ENCODE measurements at regions not wholly inside any gene's neighbourhood (a gene's known extent, or its start where the extent isn't known, plus 50 kb on each side); places are given as distances from the start of the nearest gene placed in this dataset.
A peak's percentile ranks its signal among the peaks of the same experiment; 100 is the strongest.

DNA sequence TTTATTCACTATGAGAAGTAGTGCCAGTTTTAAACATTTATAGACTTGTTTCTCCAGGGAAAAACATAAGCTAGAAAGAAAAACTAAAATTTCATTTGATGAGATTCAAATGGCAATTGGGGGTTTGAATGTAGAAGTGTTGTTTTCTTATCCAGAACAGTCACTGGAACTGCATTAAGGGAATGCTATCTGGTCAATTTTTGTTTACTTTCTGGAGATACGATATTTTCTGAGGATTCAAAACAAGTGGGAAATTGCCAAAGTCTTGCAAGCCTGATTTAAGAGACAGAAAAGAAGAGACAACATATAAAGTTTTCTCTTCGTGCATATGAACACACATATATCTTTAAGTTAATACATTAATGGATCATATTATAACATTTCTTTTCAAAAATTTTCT, 118.4 kb downstream of the NXNL2 start:
- in situ Hi-C loops (cut with HindIII; ENCODE audit: low pct_ligation_motif_present, low pct_unique_long_range_greater_than_20kb, low sequenced_read_pairs), result no loop called here
- DNase-seq, result no peak

DNA sequence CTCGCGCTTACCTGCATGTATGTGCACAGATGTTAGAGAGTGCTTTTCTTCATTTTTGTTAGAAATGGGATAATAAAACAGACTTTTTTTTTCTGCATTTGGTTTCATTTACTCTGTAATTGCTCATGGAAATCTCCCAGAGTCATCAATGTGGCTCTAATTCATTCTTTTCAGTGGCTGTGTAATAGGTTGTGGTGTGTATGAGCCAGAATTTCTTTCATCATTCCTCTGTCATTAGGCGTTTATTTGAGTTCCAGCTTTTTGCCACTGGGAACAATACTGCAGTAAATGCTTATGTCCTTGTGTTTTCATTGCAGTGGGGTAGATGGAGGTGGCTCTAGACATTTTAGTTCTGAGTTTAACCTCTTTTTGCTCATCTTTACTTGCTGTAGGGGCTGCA, 118.9 kb downstream of the NXNL2 start:
- DNase-seq, result no peak
- in situ Hi-C loops (cut with HindIII; ENCODE audit: low pct_ligation_motif_present, low pct_unique_long_range_greater_than_20kb, low sequenced_read_pairs), result no loop called here

DNA sequence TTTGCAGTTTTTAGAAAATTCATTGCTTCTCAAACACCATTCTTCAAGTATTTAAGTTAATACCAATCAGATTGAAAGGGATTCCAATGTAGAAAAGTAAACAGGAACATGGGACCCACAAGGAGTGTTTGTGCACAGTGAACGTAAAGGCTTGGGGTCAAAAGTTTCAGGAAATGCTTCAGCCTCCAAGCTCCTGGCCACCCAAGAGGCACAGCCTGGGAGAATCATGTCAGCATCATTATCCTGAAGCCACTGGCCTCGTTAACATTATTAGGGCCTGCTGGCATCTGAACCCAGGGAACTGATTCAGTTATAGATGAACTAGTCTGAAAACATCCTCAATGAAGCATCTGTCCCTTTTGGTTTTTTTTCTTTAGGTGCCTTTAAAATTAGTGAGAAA, 122.9 kb downstream of the NXNL2 start:
- in situ Hi-C loops (cut with HindIII; ENCODE audit: low pct_ligation_motif_present, low pct_unique_long_range_greater_than_20kb, low sequenced_read_pairs), result no loop called here
- DNase-seq, result no peak

DNA sequence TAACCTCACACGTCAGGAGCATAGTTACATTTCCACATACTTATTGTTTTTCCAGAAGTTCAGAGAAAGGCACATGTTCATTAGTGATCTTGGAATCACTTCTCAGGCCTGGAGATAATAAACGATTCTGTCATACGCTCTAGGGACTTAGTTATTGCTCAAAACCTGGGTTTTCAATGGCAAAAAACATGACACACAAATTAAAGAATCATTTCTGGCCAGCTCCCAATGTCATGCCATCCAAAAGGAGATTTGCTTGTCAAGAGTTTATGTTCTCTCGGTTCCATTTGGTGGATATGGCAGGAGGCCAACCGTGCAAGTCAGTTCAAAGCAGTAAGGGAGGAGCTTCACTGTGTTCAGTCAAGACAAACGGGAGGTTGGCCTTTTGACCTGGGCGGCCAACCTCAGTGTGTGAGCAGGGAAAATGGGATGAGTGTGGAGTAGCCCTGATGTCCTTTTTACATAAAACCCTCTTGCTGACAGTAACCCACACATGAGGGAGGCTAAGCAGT, 123.4 kb downstream of the NXNL2 start:
- in situ Hi-C loops (cut with HindIII; ENCODE audit: low pct_ligation_motif_present, low pct_unique_long_range_greater_than_20kb, low sequenced_read_pairs), result no loop called here
- DNase-seq, result peak; percentile 19

DNA sequence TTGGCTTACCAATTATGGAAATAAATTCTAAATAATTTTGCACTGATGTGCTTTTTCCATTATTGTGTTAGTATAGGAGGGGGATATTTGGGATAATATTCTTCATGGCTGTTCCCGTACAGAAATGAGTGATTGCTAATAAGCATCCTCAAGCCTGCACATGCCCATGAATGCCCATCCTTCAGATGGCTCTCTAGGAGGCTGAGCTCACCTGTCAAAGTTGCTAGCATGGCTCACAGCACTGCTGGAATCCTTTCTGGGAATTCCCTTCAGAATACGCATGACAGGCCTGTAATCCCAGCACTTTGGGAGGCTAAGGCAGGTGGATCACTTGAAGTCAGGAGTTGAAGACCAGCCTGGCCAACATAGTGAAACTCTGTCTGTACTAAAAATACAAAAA, 124.1 kb downstream of the NXNL2 start:
- DNase-seq, result no peak
- in situ Hi-C loops (cut with HindIII; ENCODE audit: low pct_ligation_motif_present, low pct_unique_long_range_greater_than_20kb, low sequenced_read_pairs), result no loop called here

DNA sequence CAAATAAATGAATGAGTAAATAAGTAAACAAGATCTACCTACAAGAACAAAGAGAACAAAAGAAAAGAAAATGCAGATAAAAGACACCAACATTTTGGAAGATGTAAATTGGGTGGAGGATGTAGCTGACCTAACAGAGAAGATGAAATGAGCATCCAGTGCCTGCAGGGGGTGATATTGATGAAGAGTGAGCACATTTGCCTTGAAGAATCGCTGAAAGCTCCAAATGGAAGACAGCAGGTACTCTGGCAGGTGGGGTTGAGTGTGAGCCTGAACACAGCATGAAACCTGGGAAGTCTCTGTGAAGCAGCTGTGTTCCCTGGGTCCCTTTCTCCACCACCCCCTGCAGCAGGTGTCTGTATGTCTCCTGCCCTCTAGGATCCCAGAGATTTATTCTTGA, 125.6 kb downstream of the NXNL2 start:
- DNase-seq, result peak; percentile 11
- in situ Hi-C loops (cut with HindIII; ENCODE audit: low pct_ligation_motif_present, low pct_unique_long_range_greater_than_20kb, low sequenced_read_pairs), result no loop called here

DNA sequence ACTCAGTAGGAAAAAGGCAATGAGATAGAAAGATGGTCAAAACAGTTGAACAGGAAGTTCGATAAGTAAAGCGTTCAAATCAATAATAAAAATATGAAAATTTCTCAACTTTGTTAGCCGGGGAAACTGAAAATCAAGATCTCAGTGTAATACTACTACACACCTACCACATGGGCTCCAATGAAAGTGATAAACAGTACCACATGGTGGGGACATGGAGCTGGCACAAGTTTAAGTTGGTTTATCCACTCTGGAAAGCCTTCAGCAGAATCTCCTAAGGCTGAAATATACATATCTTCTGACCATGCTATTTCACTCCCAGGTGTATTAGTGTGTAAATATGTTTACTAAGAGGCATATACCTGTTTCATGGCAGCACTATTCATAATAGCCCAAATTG, 126.8 kb downstream of the NXNL2 start:
- in situ Hi-C loops (cut with HindIII; ENCODE audit: low pct_ligation_motif_present, low pct_unique_long_range_greater_than_20kb, low sequenced_read_pairs), result no loop called here

DNA sequence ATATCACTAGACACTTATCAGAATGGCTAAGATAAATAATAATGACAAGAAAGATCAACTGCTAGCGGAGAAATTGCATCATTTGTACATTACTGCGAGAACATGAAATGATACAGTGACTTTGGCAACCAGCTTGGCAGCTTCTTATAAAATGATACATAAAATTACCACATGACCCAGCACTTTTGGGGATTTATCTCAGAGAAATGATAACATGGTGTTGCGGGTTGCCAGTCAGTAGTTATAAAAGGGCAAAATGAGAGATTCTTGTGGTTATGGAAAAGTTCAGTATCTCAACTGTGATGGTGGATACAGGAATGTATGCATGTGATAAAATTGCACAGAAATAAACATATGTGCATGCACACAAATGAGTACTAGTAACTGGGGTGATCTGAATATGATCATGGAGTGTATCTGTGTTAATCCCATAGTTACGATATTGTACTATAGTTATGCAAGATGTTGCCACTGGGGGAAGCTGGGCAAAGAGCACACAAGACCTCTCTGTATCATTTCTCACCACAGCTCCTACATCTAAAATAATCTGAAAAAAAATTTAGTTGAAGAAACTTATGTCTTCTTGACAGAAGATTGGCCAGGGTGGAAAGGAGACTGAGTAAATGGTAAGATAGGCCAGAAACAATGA, 128.9 kb downstream of the NXNL2 start:
- in situ Hi-C loops (cut with HindIII; ENCODE audit: low pct_ligation_motif_present, low pct_unique_long_range_greater_than_20kb, low sequenced_read_pairs), result no loop called here
- DNase-seq, result no peak

More for the DNA sequence above, 126.8 kb downstream of the NXNL2 start:
- no peak for DNase-seq

DNA sequence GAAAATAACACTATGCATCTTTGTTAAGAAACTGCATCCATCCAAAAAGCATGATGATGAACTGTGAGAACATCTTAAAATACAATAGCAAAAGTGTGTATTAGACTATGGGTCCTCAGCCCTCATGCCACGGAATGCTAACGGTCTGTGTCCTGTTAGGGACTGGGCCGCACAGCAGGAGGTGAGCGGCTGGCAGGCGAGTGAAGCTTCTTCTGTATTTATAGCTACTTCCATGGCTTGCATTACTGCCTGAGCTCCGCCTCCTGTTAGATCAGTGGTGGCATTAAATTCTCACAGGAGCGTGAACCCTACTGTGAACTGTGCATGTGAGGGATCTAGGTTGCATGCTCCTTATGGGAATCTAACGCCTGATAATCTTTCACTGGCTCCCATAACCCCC, 129.8 kb downstream of the NXNL2 start:
- in situ Hi-C loops (cut with HindIII; ENCODE audit: low pct_ligation_motif_present, low pct_unique_long_range_greater_than_20kb, low sequenced_read_pairs), result no loop called here
- no peak for DNase-seq

DNA sequence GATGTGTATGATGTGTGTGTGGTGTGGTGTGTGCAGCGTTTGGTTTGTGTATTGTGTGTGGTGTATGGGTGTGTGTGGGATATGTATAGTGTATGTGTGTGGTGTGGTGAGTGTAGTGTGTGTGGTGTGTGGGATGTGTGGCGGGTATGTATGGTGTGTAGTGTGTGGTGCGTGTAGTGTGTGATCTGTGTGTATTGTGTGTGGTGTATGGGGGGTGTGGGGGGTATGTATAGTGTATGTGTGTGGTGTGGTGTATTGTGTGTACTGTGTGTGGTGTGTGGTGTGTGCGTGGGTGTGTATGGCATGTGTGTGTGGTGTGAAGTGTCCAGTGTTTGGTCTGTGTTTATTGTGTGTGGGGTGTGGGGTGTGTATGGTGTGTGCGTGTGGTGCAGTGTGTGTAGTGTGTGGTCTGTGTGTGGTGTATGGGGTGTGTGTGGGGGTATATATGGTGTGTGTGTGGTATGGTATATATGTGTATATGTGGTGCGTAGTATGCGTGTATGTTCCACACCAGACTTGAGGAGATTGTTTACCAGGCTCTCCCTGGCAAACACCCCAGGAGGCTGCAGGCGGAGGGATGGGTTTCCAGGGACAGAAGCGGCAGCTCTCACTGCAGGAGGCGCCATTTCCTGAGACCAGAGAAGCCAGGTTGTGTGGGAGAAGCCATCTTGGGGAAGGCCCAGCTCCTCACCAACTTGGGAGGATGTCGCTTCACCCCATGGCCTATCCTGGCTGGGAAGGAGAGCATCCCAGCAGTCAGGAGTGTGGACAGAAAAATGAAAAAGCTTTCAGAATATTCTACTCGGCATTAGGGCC, 138.1 kb downstream of the NXNL2 start:
- no peak for DNase-seq
- in situ Hi-C loops (cut with HindIII; ENCODE audit: low pct_ligation_motif_present, low pct_unique_long_range_greater_than_20kb, low sequenced_read_pairs), result no loop called here

DNA sequence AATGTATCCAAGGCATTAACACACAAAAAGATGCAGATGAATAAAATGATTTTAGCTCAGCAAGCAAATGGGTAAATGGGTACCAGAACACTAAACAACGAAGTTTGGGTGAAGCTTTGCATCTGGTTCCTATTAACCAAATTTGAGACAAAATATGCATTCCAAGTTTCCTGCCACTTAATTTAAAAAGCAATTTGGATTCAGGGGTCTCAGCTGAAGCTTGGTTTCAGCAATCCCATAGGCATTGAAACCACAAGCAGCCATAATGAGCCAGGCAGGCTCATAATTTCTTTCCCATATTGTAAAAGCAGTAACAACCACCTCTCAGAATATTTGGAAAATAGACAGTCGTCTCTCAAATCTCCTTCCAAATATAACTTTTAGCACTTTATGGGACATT, 138.9 kb downstream of the NXNL2 start:
- in situ Hi-C loops (cut with HindIII; ENCODE audit: low pct_ligation_motif_present, low pct_unique_long_range_greater_than_20kb, low sequenced_read_pairs), result no loop called here
- DNase-seq, result no peak

DNA sequence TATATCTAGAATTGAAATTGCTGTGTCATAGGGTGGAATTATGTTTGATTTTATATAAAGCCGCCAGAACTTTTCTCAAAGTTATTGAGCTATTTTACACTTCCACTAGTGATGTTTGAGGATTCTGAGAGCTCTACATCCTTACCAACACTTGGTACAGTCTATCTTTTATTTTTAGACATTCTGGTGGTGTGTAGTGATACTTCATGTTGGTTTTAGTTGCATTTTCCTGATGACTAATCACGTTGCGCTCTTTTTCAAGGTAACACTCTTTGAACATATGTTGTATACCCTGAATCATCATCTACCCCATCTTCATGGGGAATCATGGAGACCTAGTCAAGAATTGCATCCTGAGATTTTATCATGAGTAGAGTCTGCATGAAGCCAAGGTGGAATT, 141.7 kb downstream of the NXNL2 start:
- in situ Hi-C loops (cut with HindIII; ENCODE audit: low pct_ligation_motif_present, low pct_unique_long_range_greater_than_20kb, low sequenced_read_pairs), result no loop called here
- DNase-seq, result no peak

DNA sequence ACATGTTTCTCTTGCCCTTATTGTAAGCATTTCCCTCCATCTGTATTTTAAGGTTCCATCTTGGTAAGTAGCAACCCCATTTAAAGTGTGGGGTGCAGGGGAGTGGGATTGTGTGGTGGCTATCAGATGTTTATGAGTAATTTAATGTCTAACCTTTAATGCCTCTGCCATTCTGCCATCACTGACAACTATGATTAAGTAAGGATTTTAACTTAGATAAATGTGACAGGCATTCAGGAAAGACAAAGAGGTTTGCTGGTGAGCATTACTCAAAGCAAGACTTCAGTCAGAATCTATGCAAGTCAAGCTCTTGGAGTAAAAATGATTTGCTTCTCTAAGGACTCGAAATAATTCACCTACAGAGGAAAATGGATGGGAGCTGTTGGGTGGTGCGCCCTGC, 143.0 kb downstream of the NXNL2 start:
- in situ Hi-C loops (cut with HindIII; ENCODE audit: low pct_ligation_motif_present, low pct_unique_long_range_greater_than_20kb, low sequenced_read_pairs), result no loop called here
- DNase-seq, result no peak

DNA sequence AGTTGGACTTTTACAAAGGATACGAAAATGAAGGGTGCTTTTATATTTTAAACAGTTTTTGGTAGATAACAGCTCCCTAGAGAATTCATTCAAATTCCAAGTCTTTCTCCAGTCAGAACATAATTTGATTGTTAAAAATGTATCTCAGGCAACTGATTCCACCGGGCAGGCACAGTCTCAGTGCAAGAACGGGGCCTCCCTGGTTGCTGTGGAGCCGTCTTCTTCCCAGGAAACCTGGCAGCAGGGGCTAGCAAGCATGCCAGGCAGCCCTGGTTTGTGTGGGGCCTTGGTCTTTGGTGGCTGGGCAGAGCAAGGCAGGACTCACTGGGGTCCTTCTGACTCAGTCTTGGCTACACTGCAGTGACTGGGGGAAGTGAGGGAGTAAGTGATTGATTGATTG, 143.5 kb downstream of the NXNL2 start:
- no peak for DNase-seq
- in situ Hi-C loops (cut with HindIII; ENCODE audit: low pct_ligation_motif_present, low pct_unique_long_range_greater_than_20kb, low sequenced_read_pairs), result no loop called here

DNA sequence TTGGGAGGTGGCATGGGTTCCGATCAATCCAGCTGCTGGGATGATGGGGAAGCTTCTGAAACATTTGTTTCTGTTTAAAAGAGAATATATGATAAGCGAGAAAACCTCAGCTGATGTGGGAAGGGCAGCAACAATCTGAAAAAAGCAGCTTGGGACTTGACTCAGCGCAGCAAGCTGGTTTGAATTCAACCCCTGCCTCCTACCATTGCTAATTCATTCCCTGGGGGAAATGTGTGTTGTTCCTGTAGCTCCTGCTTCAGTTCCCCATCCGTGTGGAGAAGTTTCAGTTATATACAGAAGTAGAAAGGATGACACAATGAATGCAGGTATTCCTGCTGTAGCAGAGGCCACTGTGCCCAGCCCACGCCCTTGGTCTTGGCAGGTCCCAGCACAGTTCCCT, 145.1 kb downstream of the NXNL2 start:
- in situ Hi-C loops (cut with HindIII; ENCODE audit: low pct_ligation_motif_present, low pct_unique_long_range_greater_than_20kb, low sequenced_read_pairs), result no loop called here
- no peak for DNase-seq

DNA sequence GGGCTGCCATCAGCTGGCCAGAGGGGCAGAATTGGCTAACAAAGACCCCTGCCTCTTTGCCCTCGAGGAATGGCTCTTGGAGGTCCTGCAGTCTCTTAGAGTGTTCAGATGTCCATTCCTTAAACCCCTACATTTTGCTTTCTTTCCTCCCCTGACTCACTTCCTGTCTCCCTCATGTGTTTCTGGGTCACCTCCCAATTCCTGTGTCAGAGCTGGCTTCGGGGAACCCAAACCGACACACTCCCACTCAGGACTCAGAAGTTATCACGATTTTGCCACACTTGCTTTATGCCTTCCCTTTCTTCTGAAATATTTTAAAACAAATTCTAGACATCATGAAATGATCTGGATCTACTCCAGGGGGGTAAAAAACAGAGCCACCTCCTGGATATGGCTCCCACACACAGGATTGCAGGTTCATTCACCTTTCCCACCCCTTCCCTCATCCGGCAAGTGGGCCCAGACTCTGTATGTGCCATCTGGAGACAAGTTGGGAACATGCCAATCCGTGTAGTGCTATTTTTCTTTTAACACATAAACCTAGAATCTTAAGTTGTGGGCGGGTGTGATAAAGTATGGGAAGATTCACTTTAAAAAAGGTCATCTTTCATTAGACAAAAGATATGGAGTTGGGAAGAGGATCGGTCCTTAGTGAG, 145.7 kb downstream of the NXNL2 start:
- no peak for DNase-seq
- in situ Hi-C loops (cut with HindIII; ENCODE audit: low pct_ligation_motif_present, low pct_unique_long_range_greater_than_20kb, low sequenced_read_pairs), result no loop called here

DNA sequence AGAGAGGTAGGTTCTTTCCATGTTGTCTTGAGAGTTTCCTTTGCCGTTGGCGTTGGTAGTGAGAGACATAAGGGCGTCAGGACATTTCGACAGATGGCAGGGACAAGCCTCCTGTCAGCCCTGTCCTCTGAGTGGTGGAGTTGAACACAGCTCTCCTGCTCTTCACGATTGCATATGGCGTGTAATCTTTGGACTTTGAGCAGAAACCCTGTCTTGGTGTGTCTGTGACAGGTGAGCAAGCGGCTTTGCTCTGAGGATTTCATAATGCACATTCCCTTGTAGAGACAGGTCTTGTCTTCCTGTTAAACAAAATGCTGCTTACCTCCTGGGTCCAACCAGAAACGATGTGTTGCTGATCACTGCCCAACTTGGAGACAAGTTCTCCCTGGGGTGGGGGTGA, 146.5 kb downstream of the NXNL2 start:
- in situ Hi-C loops (cut with HindIII; ENCODE audit: low pct_ligation_motif_present, low pct_unique_long_range_greater_than_20kb, low sequenced_read_pairs), result no loop called here
- DNase-seq, result no peak

DNA sequence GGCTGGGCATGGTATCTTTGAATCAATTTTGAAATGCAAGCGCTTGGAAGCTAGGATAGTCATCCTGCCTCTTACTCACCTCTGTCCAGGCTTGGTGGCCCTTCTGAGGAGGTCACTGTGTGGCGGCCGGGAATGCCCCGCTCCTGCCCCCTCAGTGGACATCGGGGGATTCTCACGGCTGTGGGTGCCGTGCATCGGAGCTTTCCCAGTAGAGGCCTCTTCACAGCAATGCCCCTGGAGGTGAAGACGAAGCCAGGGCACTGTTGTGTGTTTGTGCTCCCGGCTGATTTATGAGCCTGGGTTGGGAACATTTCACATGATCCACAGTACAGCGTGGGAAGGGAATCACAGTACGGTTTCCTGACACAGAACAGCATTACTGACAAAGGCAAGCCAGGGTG, 147.5 kb downstream of the NXNL2 start:
- in situ Hi-C loops (cut with HindIII; ENCODE audit: low pct_ligation_motif_present, low pct_unique_long_range_greater_than_20kb, low sequenced_read_pairs), result no loop called here

DNA sequence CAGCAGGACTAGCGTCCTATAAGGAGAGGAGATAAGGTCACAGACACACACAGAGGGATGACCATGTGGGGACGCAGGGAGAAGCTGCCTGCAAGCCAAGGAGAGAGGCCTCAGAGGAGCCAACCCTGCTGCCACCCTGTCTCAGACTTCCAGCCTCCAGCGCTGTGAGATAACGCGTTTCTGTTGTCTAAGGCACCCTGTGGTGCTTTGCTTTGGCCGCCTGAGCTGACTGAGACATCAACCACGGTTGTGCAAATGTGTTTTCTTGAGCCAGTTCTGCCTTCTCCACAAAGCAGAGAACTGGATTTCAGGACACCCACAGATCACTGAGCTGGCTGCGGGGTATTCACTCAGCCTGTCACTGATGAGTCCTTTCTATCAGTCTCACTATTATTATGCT, 149.1 kb downstream of the NXNL2 start:
- DNase-seq, result no peak
- in situ Hi-C loops (cut with HindIII; ENCODE audit: low pct_ligation_motif_present, low pct_unique_long_range_greater_than_20kb, low sequenced_read_pairs), result no loop called here

More for the DNA sequence above, 147.5 kb downstream of the NXNL2 start:
- no peak for DNase-seq

DNA sequence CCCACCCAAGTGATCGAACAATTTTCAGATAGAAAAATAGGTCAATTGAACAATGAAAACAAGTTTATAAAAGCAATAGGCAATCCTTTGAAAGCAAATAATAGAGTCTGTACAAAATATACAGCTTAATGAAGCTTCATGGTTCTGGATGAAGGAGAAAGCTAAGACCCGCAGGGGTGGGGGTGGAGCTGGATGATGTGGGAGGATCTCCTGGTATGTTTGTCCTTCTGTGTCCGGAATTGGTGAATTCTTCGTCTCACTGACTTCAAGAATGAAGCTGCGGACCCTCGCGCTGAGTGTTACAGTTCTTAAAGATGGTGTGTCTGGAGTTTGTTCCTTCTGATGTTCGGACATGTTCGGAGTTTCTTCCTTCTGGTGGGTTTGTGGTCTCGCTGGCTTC, 149.9 kb downstream of the NXNL2 start:
- in situ Hi-C loops (cut with HindIII; ENCODE audit: low pct_ligation_motif_present, low pct_unique_long_range_greater_than_20kb, low sequenced_read_pairs), result no loop called here
- no peak for DNase-seq

All from ACHN (cell line).